ENCODE measurements at regions not wholly inside any gene's neighbourhood (a gene's known extent, or its start where the extent isn't known, plus 50 kb on each side); places are given as distances from the start of the nearest gene placed in this dataset.

DNA sequence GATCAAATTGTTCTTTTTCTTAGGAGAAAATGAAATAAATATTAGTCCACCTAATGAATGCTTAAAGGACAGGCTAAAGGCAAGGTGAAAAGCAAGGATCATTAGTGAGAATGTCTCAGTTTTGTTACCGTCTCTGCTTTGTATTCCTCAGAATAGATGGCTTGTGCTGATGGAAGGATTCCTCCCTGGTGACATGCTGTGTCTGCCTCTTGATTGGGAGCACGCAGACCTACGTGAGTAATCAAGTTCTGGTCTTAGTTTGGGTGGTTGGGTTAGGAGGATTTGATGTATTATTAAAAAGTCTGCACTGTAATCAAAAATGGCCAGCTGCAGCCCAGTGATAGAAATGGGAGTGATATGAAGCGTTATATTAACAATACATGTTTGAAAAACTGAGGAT is 78.8 kb upstream of the RTL1 start:
- Histone ChIP-seq H3K27ac (no peak overlapping the region), H3K4me1 (no peaks in the 10 kb centered on the region), H3K9ac (no peak overlapping the region), H3K36me3 (no peaks in the 10 kb centered on the region), H3K9me3 (no peaks in the 10 kb centered on the region), H3K4me2 (no peak overlapping the region), H3K4me3 (no peak overlapping the region), H4K20me1 (no peaks in the 10 kb centered on the region), H3K27me3 (no peaks in the 10 kb centered on the region)
- TF ChIP-seq Cebpa-rat (IDR thresholded peaks at IDR 0.05): no peak

DNA sequence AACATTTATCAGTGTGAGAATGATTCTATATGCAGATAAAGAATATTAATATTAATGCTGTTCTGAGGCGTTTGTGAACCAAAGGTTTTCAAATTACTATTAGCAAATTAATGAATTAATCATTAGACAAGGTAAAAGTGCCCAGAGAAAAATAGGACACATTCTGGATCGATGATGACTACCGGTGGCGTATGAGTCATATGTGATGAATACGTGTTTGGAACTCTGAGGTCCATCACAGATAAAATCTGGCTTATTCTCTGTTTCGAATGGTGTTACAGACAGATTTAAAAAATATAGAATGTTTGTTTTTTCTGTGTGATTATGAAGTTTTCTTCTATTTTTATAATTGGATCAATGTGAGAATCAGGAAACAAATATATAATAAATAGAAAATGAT is 79.2 kb upstream of the RTL1 start:
- Histone ChIP-seq H3K9ac (no peak overlapping the region), H3K9me3 (no peaks in the 10 kb centered on the region), H4K20me1 (no peaks in the 10 kb centered on the region), H3K27me3 (no peaks in the 10 kb centered on the region), H3K27ac (no peak overlapping the region), H3K36me3 (no peaks in the 10 kb centered on the region), H3K4me1 (no peaks in the 10 kb centered on the region), H3K4me2 (no peak overlapping the region), H3K4me3 (no peak overlapping the region)
- TF ChIP-seq Cebpa-rat (IDR thresholded peaks at IDR 0.05): no peak

DNA sequence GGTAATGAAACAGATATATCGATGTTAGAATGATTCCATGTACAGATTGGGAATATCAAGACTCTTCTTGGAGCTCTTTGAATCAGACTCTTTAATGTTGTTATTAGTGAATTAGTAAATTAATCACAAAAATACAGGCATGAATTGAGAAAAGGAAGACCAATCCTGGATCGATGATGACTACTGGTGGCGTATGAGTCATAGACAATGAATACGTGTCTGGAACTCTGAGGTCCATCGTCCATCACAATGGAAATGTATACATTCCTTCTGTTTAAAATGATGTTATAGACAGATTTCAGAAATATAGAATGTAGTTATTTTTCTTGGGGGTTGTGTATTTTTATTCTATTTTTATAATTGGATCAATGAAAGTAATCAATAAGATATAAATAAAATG is 80.2 kb upstream of the RTL1 start:
- Histone ChIP-seq H3K9ac (no peak overlapping the region), H3K4me1 (no peaks in the 10 kb centered on the region), H3K4me3 (no peak overlapping the region), H3K27ac (no peak overlapping the region), H3K9me3 (no peaks in the 10 kb centered on the region), H3K27me3 (no peaks in the 10 kb centered on the region), H3K36me3 (no peaks in the 10 kb centered on the region), H4K20me1 (no peaks in the 10 kb centered on the region), H3K4me2 (no peak overlapping the region)
- no peak for TF ChIP-seq Cebpa-rat (IDR thresholded peaks at IDR 0.05)

DNA sequence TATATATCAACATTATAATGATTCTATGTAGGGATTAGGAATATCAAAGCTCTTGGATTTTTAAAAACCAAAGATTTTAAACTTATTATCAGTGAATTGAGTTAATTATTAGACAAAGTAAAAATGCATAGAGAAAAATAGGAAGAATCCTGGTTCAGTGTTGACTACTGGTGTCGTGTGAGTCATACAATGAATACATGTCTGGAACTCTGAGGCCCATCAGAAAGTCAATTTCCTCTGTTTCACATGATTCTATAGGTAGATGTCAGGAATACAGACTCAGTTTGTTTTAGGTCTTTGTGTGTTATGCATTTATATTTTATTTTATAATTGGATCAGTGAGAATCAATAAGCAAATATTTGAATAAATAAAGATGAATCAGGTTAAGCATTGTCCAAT is 84.5 kb upstream of the RTL1 start:
- Histone ChIP-seq H3K27ac (no peak overlapping the region), H3K9me3 (no peaks in the 10 kb centered on the region), H3K4me1 (no peaks in the 10 kb centered on the region), H3K9ac (no peak overlapping the region), H3K36me3 (no peaks in the 10 kb centered on the region), H4K20me1 (no peaks in the 10 kb centered on the region), H3K27me3 (no peaks in the 10 kb centered on the region), H3K4me3 (no peak overlapping the region), H3K4me2 (no peak overlapping the region)
- TF ChIP-seq Cebpa-rat (IDR thresholded peaks at IDR 0.05): no peak

DNA sequence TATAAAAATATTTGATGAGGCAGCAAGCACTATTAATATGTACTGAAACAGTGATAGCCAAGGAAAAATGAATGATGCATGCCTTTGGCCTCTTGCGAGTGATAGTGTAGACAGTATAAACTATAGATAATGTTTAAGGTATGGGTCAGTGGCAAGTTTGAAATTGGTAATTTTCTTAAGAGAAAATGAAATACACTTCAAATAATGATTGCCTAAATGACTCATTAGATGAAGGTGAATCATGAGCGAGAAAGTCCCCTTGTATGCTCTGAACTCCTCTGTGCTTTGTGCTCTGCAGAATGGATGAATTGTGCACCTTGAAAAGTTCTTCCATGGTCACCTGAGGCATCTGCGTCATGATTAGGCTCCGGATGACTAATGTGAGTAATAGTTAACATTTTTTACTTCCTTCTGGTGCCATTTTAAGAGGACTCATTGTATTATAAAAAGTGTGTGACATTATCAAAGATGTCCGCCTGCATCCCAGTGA is 84.9 kb upstream of the RTL1 start:
- Histone ChIP-seq H3K36me3 (no peaks in the 10 kb centered on the region), H3K27me3 (no peaks in the 10 kb centered on the region), H3K9me3 (no peaks in the 10 kb centered on the region), H4K20me1 (no peaks in the 10 kb centered on the region), H3K9ac (no peak overlapping the region), H3K4me1 (no peaks in the 10 kb centered on the region), H3K27ac (no peak overlapping the region), H3K4me2 (no peak overlapping the region), H3K4me3 (no peak overlapping the region)
- no peak for TF ChIP-seq Cebpa-rat (IDR thresholded peaks at IDR 0.05)

DNA sequence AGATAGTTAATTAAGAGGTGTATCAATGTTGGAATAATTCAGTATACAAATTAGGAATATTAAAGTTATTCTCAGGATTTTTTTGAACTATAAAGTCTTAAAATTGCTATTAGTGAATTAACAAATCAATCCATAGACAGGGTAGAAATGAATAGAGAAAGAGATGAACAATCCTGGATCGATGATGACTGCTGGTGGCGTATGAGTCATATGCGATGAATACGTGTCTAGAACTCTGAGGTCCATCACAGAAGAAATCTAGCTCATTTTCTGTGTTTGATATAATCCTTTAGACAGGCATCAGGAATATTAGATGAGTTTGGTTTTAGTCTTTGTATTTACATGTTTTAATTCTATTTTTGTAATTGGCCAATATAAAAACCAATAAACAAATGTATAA is 85.4 kb upstream of the RTL1 start:
- H3K4me2 ChIP-seq: no peak overlapping the region
- no peaks in the 10 kb centered on the region for H3K4me1 ChIP-seq
- H3K9ac ChIP-seq: no peak overlapping the region
- H3K36me3 ChIP-seq: no peaks in the 10 kb centered on the region
- H4K20me1 ChIP-seq: no peaks in the 10 kb centered on the region
- no peak overlapping the region for H3K27ac ChIP-seq
- H3K27me3 ChIP-seq: no peaks in the 10 kb centered on the region
- H3K9me3 ChIP-seq: no peaks in the 10 kb centered on the region
- H3K4me3 ChIP-seq: no peak overlapping the region
- TF ChIP-seq Cebpa-rat (IDR thresholded peaks at IDR 0.05): no peak

DNA sequence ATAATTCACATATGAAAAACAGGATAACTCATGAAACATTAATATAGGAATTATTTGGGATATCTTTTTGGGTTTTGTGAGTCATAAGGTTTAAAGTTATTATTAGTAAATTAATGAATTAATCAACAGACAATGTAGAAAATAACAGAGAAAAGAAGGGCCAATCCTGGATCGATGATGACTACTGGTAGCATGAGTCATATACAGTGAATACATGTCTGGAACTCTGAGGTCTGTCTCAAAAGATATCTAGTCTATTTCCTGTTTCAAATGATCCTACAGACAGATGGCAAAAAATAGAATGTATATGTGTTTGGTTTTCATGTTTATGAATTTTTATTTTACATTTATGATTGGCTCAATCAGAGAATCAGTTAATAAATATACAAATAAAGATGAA is 86.4 kb upstream of the RTL1 start:
- H4K20me1 ChIP-seq: no peaks in the 10 kb centered on the region
- H3K4me3 ChIP-seq: no peak overlapping the region
- H3K27me3 ChIP-seq: no peaks in the 10 kb centered on the region
- H3K9me3 ChIP-seq: no peaks in the 10 kb centered on the region
- no peak overlapping the region for H3K9ac ChIP-seq
- no peak overlapping the region for H3K27ac ChIP-seq
- no peak for TF ChIP-seq Cebpa-rat (IDR thresholded peaks at IDR 0.05)
- H3K36me3 ChIP-seq: no peaks in the 10 kb centered on the region
- no peak overlapping the region for H3K4me2 ChIP-seq
- H3K4me1 ChIP-seq: no peaks in the 10 kb centered on the region

DNA sequence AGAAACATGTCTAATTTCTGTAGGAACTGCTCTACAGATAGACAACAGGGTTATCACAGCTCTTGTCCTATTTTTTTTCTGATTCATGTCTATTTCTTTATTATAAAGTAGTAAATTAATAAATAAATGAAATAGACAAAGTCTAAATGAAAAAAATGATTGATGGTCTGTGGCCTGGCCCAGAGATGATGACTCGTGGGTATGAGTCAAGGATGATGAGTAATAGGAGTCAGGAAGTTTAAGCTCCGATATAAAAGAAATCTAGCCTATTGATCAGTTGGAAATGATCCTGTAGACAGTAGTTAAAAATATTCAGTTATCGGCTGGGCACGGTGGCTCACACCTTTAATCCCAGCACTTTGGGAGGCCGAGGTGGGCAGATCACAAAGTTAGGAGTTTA is 90.6 kb upstream of the RTL1 start:
- no peaks in the 10 kb centered on the region for H3K9me3 ChIP-seq
- H3K9ac ChIP-seq: no peak overlapping the region
- H3K4me1 ChIP-seq: no peaks in the 10 kb centered on the region
- H3K4me3 ChIP-seq: no peak overlapping the region
- no peaks in the 10 kb centered on the region for H4K20me1 ChIP-seq
- no peak overlapping the region for H3K27ac ChIP-seq
- no peak overlapping the region for H3K4me2 ChIP-seq
- no peaks in the 10 kb centered on the region for H3K36me3 ChIP-seq
- no peaks in the 10 kb centered on the region for H3K27me3 ChIP-seq
- no peak for TF ChIP-seq Cebpa-rat (IDR thresholded peaks at IDR 0.05)

DNA sequence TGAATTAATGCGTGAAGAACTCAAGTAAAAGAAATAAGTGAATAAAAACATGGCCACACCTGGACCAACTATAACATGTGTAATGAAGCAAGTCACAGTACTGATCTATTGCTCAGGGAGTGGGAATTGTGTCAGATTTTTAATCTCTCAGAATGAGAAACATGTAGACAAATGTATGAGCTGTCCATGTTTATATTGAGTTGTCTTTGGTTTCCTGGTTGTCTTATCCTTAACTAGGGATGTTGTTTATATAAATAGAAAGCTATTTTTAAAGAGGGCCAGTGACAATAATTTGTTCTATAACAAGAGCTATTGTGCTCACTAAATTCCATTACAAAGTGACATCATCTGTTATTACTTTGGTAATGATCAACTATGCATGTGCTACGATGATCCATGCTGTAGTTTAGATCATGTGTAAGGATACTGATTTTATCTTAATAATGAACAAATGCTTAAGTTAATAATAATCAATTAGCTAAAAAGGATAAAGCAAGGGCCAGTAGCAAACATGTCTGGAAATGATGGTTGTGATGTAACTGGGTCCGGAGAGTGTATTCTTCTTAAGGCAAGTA is 91.3 kb upstream of the RTL1 start:
- no peak overlapping the region for H3K4me3 ChIP-seq
- no peak overlapping the region for H3K9ac ChIP-seq
- no peak overlapping the region for H3K27ac ChIP-seq
- TF ChIP-seq Cebpa-rat (IDR thresholded peaks at IDR 0.05): no peak
- H4K20me1 ChIP-seq: no peaks in the 10 kb centered on the region
- no peaks in the 10 kb centered on the region for H3K27me3 ChIP-seq
- no peak overlapping the region for H3K4me2 ChIP-seq
- H3K4me1 ChIP-seq: no peaks in the 10 kb centered on the region
- H3K9me3 ChIP-seq: no peaks in the 10 kb centered on the region
- H3K36me3 ChIP-seq: no peaks in the 10 kb centered on the region

DNA sequence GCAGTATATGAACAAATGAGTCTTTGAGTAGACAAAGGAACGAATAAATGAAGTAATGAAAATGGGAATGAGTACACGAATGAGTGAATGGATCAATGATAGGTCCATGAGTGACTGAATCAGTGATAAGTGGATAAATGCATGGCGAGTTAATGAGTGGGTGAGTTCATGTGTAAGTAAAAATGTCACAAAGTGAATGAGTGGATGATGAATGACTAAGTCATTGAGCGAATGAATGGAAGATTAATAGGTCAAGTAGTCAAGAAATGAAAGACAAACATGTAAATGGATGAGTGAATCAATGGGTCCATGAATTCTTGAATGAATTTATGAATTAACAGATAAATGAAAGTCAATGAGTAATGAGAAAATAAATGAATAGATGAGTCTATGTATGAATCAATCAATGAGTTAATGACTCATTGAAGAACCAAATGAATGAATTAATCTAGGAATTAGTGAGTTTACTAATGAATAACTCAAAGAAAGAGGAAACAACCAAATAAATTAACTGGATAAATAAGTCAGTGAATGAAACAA is 97.3 kb upstream of the RTL1 start:
- Histone ChIP-seq H4K20me1 (no peaks in the 10 kb centered on the region), H3K36me3 (no peaks in the 10 kb centered on the region), H3K4me1 (peaks cover 9% of the 10 kb centered on the region), H3K9ac (no peak overlapping the region), H3K27ac (no peak overlapping the region), H3K4me3 (no peak overlapping the region), H3K4me2 (no peak overlapping the region), H3K9me3 (no peaks in the 10 kb centered on the region), H3K27me3 (no peaks in the 10 kb centered on the region)
- TF ChIP-seq Cebpa-rat (IDR thresholded peaks at IDR 0.05): no peak
